ENCODE measurements at regions not wholly inside any gene's neighbourhood (a gene's known extent, or its start where the extent isn't known, plus 50 kb on each side); places are given as distances from the start of the nearest gene placed in this dataset.

DNA sequence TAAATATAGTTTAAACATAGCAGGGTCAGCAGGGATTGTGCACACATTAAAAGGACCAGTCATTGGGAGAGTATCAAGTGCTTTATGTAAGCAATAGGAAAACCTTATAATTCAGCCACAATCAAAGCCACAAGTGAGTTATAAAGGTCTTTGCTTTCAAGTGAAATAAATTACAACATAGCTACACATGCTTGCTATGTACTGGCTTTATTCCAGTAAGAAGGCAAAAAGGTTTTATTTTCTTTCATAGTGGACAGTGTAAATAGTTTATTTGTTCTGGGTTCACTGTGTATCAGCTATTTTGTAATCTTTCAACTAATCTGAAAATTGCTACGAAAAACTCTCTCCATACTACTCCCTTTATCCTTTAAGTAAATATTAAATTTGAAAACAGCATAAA lies 691.4 kb downstream of the PCDH7 start (continued):
- TF ChIP-seq CEBPB (IDR thresholded peaks at IDR 0.05; ENCODE audit: low read depth) (no peak), ZFX (IDR thresholded peaks at IDR 0.05) (no peak), EGR1 (IDR thresholded peaks at IDR 0.05; ENCODE audit: low read depth) (no peak), SIN3A (IDR thresholded peaks at IDR 0.05; ENCODE audit: low read depth) (no peak), ELF1 (IDR thresholded peaks at IDR 0.05; ENCODE audit: borderline replicate concordance, low read depth) (no peak)
- TF ChIP-seq, protein P1, sequence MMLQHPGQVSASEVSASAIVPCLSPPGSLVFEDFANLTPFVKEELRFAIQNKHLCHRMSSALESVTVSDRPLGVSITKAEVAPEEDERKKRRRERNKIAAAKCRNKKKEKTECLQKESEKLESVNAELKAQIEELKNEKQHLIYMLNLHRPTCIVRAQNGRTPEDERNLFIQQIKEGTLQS (IDR thresholded peaks at IDR 0.05), result no peak

DNA sequence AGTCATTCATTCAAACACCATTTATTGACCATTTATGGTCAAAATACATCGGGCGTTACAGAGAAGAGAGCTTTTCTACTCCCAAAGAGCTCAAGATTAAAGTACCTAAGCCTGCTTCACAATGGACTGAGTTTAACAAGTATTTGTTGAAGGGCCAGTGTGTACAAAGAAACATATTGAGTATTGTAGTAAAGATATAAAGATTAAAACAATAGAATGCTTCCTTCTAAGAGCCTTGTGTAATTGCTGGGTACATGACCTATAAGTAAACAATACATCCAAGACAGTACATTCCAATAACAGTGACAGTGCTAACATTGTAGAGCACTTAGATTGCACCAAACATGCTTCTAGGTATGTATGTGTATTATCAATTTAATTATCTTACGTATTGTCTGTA lies 695.5 kb downstream of the PCDH7 start:
- RAD21 ChIA-PET (ENCODE audit: low non-redundant PET in 1 of 2, low total read pairs in 2 of 2, uncharacterized antibody in 2 of 2, unreplicated experiment in 2 of 2), result no interaction called here
- no peaks in the 10 kb centered on the region for H4K20me1 ChIP-seq (ENCODE audit: insufficient read depth)
- ATAC-seq, result no peak
- BruUV-seq (replicated peaks), result no TSS peak
- intact Hi-C loops (cut with micrococcal nuclease), result no loop called here
- no peak for TF ChIP-seq JUND (IDR thresholded peaks at IDR 0.05)
- TF ChIP-seq FOSL1 (IDR thresholded peaks at IDR 0.05; ENCODE audit: low read depth), result no peak
- TF ChIP-seq EZH2 (IDR thresholded peaks at IDR 0.05), result no peak
- no peak for TF ChIP-seq EGR1 (IDR thresholded peaks at IDR 0.05; ENCODE audit: low read depth)
- no peaks in the 10 kb centered on the region for H3K4me1 ChIP-seq (ENCODE audit: control insufficient read depth in 1 of 2, insufficient read depth in 2 of 2, low read length in 2 of 2)
- H2AFZ ChIP-seq (ENCODE audit: low read depth, low read length, poor library complexity, severe bottlenecking), result peak overlapping the region; percentile 63
- no peaks in the 10 kb centered on the region for H3K36me3 ChIP-seq (ENCODE audit: control insufficient read depth in 1 of 2, insufficient read depth in 2 of 2, low read length in 2 of 2)
- no peak overlapping the region for H3K9ac ChIP-seq (ENCODE audit: low read length)
- no peaks in the 10 kb centered on the region for H3K27me3 ChIP-seq (ENCODE audit: insufficient read depth, low read length)
- DNase-seq (ENCODE audit: low read depth, low spot score), result no peak
- no peak overlapping the region for H3K27ac ChIP-seq (ENCODE audit: low read depth, low read length)
- H3K4me3 ChIP-seq (replicated peaks in 1 of 2; ENCODE audit: low read depth in 1 of 2, low read length in 2 of 2), result no peak overlapping the region
- H3K9me3 ChIP-seq (ENCODE audit: control insufficient read depth in 1 of 2, insufficient read depth in 1 of 2, low read depth in 1 of 2, low read length in 2 of 2), result no peaks in the 10 kb centered on the region
- POLR2A ChIA-PET, result no interaction called here
- no peaks in the 10 kb centered on the region for H3K9me2 ChIP-seq (ENCODE audit: insufficient read depth)
- no peak overlapping the region for H3K4me2 ChIP-seq (ENCODE audit: low read length)
- no peaks in the 10 kb centered on the region for H3K79me2 ChIP-seq (ENCODE audit: insufficient read depth, low read length)
- CTCF ChIA-PET, result no interaction called here

DNA sequence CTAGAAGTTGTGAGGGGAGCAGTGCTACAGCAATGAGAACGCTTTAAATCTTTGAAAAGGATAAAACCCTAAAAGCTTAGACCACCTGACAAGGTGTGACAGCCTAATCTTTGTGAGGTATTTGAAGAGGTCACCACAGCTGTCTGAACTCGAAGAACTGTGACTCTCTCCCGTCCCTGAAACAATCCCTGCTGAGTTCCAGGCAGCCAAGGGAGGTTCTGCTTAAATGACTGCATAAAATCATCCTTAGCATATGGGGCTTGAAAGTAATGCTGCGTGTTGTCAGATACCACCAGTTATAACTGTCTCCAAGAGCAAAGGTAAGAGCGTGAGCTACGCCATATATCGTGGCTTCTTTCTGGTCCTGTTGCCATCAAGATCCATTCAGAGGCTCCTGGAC lies 696.3 kb downstream of the PCDH7 start:
- H3K9me3 ChIP-seq (ENCODE audit: control insufficient read depth in 1 of 2, insufficient read depth in 1 of 2, low read depth in 1 of 2, low read length in 2 of 2), result no peaks in the 10 kb centered on the region
- H3K9ac ChIP-seq (ENCODE audit: low read length), result no peak overlapping the region
- H4K20me1 ChIP-seq (ENCODE audit: insufficient read depth), result no peaks in the 10 kb centered on the region
- H3K4me1 ChIP-seq (ENCODE audit: control insufficient read depth in 1 of 2, insufficient read depth in 2 of 2, low read length in 2 of 2), result no peaks in the 10 kb centered on the region
- no peak overlapping the region for H3K27ac ChIP-seq (ENCODE audit: low read depth, low read length)
- no peak overlapping the region for H3K4me2 ChIP-seq (ENCODE audit: low read length)
- no peak overlapping the region for H2AFZ ChIP-seq (ENCODE audit: low read depth, low read length, poor library complexity, severe bottlenecking)
- DNase-seq (ENCODE audit: low read depth, low spot score) (no peak), ATAC-seq (no peak)
- no peak overlapping the region for H3K4me3 ChIP-seq (replicated peaks in 1 of 2; ENCODE audit: low read depth in 1 of 2, low read length in 2 of 2)
- H3K36me3 ChIP-seq (ENCODE audit: control insufficient read depth in 1 of 2, insufficient read depth in 2 of 2, low read length in 2 of 2), result no peaks in the 10 kb centered on the region
- BruUV-seq (replicated peaks), result no TSS peak
- H3K27me3 ChIP-seq (ENCODE audit: insufficient read depth, low read length), result no peaks in the 10 kb centered on the region
- no peaks in the 10 kb centered on the region for H3K9me2 ChIP-seq (ENCODE audit: insufficient read depth)
- H3K79me2 ChIP-seq (ENCODE audit: insufficient read depth, low read length), result no peaks in the 10 kb centered on the region
- ChIA-PET RAD21 (ENCODE audit: low non-redundant PET in 1 of 2, low total read pairs in 2 of 2, uncharacterized antibody in 2 of 2, unreplicated experiment in 2 of 2) (no interaction called here), CTCF (no interaction called here), POLR2A (interaction anchor here (0.7 kb wide), 1 partner anchor 13 kb away, joined by 3 read pairs; no protein-coding TSS in a partner anchor)
- intact Hi-C loops (cut with micrococcal nuclease), result no loop called here
- TF ChIP-seq TCF7L2 (IDR thresholded peaks at IDR 0.05; ENCODE audit: borderline replicate concordance, extremely low read depth, insufficient read depth, insufficient read length), result no peak
- no peak for TF ChIP-seq ELF1 (IDR thresholded peaks at IDR 0.05; ENCODE audit: borderline replicate concordance, low read depth)
- TF ChIP-seq SIN3A (IDR thresholded peaks at IDR 0.05; ENCODE audit: low read depth), result no peak
- TF ChIP-seq POLR2A (IDR thresholded peaks at IDR 0.05; ENCODE audit: borderline replicate concordance, extremely low read depth, insufficient read depth, insufficient read length), result no peak
- no peak for TF ChIP-seq POLR2AphosphoS5 (IDR thresholded peaks at IDR 0.05; ENCODE audit: low read depth, low read length)
- TF ChIP-seq ZFX (IDR thresholded peaks at IDR 0.05), result no peak
- TF ChIP-seq, protein P2, sequence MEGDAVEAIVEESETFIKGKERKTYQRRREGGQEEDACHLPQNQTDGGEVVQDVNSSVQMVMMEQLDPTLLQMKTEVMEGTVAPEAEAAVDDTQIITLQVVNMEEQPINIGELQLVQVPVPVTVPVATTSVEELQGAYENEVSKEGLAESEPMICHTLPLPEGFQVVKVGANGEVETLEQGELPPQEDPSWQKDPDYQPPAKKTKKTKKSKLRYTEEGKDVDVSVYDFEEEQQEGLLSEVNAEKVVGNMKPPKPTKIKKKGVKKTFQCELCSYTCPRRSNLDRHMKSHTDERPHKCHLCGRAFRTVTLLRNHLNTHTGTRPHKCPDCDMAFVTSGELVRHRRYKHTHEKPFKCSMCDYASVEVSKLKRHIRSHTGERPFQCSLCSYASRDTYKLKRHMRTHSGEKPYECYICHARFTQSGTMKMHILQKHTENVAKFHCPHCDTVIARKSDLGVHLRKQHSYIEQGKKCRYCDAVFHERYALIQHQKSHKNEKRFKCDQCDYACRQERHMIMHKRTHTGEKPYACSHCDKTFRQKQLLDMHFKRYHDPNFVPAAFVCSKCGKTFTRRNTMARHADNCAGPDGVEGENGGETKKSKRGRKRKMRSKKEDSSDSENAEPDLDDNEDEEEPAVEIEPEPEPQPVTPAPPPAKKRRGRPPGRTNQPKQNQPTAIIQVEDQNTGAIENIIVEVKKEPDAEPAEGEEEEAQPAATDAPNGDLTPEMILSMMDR (IDR thresholded peaks at IDR 0.05 in 2 of 3, conservative IDR thresholded peaks at IDR 0.05 in 1 of 3; ENCODE audit: borderline replicate concordance in 1 of 3, insufficient read depth in 1 of 3, low read depth in 2 of 3, low read length in 2 of 3), result no peak
- TF ChIP-seq, protein P1 (IDR thresholded peaks at IDR 0.05), result no peak
- TF ChIP-seq CBX3 (IDR thresholded peaks at IDR 0.05; ENCODE audit: low read depth), result no peak
- TF ChIP-seq, protein P3, sequence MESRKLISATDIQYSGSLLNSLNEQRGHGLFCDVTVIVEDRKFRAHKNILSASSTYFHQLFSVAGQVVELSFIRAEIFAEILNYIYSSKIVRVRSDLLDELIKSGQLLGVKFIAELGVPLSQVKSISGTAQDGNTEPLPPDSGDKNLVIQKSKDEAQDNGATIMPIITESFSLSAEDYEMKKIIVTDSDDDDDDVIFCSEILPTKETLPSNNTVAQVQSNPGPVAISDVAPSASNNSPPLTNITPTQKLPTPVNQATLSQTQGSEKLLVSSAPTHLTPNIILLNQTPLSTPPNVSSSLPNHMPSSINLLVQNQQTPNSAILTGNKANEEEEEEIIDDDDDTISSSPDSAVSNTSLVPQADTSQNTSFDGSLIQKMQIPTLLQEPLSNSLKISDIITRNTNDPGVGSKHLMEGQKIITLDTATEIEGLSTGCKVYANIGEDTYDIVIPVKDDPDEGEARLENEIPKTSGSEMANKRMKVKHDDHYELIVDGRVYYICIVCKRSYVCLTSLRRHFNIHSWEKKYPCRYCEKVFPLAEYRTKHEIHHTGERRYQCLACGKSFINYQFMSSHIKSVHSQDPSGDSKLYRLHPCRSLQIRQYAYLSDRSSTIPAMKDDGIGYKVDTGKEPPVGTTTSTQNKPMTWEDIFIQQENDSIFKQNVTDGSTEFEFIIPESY (IDR thresholded peaks at IDR 0.05; ENCODE audit: extremely low read depth, insufficient replicate concordance, low read length), result no peak
- TF ChIP-seq EZH2phosphoT487 (IDR thresholded peaks at IDR 0.05; ENCODE audit: borderline replicate concordance), result no peak

All from HCT116 (cell line).